GM23338 (cell line): ENCODE measurements at regions not wholly inside any gene's neighbourhood (a gene's known extent, or its start where the extent isn't known, plus 50 kb on each side); places are given as distances from the start of the nearest gene placed in this dataset.

Experiments used
- ATAC-seq: fragments of 200-7000 bp; cut with Tn5 transposase; 3 replicates; pipeline ENCODE4 v1.9.1; 2020
- DNase-seq: peaks from one replicate; pipeline ENCODE4 v3.0.0-alpha.2; 2015; ENCODE audit warnings: low spot score
- H2AFZ ChIP-seq: fragments of 200-600 bp; sonication (generic); 2 replicates; pipeline ENCODE4 v1.8.0; 2016; ENCODE audit warnings: antibody characterized with exemption, mild to moderate bottlenecking, moderate library complexity
- H3F3A ChIP-seq: fragments of 200-600 bp; sonication (generic); replicated peaks from 2 replicates; pipeline ENCODE4 v1.8.0; 2017; ENCODE audit warnings: antibody characterized with exemption, mixed run types, low read depth
- H3K27ac ChIP-seq: fragments of 200-600 bp; sonication (generic); 2 replicates; pipeline ENCODE4 v1.6.1; 2016; ENCODE audit warnings: low read depth
- H3K27me3 ChIP-seq: fragments of 200-600 bp; sonication (generic); 2 replicates; pipeline ENCODE4 v1.8.0; 2016; ENCODE audit warnings: mild to moderate bottlenecking, mixed run types, moderate library complexity; ENCODE audit not compliant: insufficient read depth
- H3K36me3 ChIP-seq: fragments of 200-600 bp; sonication (generic); 2 replicates; pipeline ENCODE4 v1.8.0; 2016; ENCODE audit warnings: mild to moderate bottlenecking; ENCODE audit not compliant: insufficient read depth
- H3K4me1 ChIP-seq: fragments of 200-600 bp; sonication (generic); 2 replicates; pipeline ENCODE4 v1.8.0; 2016; ENCODE audit warnings: mild to moderate bottlenecking, moderate library complexity; ENCODE audit not compliant: insufficient read depth
- H3K4me2 ChIP-seq: fragments of 200-600 bp; sonication (generic); 2 replicates; pipeline ENCODE4 v1.7.1; 2017; ENCODE audit warnings: mixed run types
- H3K4me3 ChIP-seq: fragments of 200-600 bp; sonication (generic); 2 replicates; pipeline ENCODE4 v1.6.1; 2016; ENCODE audit warnings: mixed run types
- H3K79me2 ChIP-seq: fragments of 200-600 bp; sonication (generic); replicated peaks from 2 replicates; pipeline ENCODE4 v1.8.0; 2017; ENCODE audit warnings: mild to moderate bottlenecking; ENCODE audit not compliant: insufficient read depth
- H3K9me2 ChIP-seq: fragments of 200-600 bp; sonication (generic); 2 replicates; pipeline ENCODE4 v1.8.0; 2017; ENCODE audit not compliant: insufficient read depth
- H4K20me1 ChIP-seq: fragments of 200-600 bp; sonication (generic); replicated peaks from 2 replicates; pipeline ENCODE4 v1.8.0; 2017; ENCODE audit warnings: mild to moderate bottlenecking; ENCODE audit not compliant: insufficient read depth
- H3K27ac Mint-ChIP-seq: 2 replicates; pipeline ENCODE4 v1.8.0; 2020; ENCODE audit warnings: inconsistent platforms, mild to moderate bottlenecking, moderate library complexity, mixed read lengths
- H3K27me3 Mint-ChIP-seq: 3 replicates; pipeline ENCODE4 v1.8.0; 2022; ENCODE audit warnings: low read depth, mild to moderate bottlenecking, moderate library complexity, mixed read lengths, inconsistent platforms; ENCODE audit not compliant: insufficient read depth, poor library complexity
- H3K36me3 Mint-ChIP-seq: 3 replicates; pipeline ENCODE4 v1.8.0; 2021; ENCODE audit warnings: low read depth, mild to moderate bottlenecking, inconsistent platforms, moderate library complexity, mixed read lengths
- H3K4me1 Mint-ChIP-seq: 3 replicates; pipeline ENCODE4 v1.8.0; 2020; ENCODE audit warnings: mild to moderate bottlenecking, inconsistent platforms, mixed read lengths
- H3K4me3 Mint-ChIP-seq: 3 replicates; pipeline ENCODE4 v1.8.0; 2021; ENCODE audit warnings: moderate library complexity, mild to moderate bottlenecking, inconsistent platforms, mixed read lengths
- H3K9me3 Mint-ChIP-seq: 3 replicates; pipeline ENCODE4 v1.8.0; 2020; ENCODE audit warnings: moderate library complexity, mild to moderate bottlenecking, inconsistent platforms, mixed read lengths
- EZH2 ChIP-seq: fragments of 200-600 bp; sonication (generic); IDR thresholded peaks from one replicate; pipeline ENCODE4 v1.8.0; 2017; ENCODE audit warnings: antibody characterized with exemption, mild to moderate bottlenecking, low read depth; ENCODE audit not compliant: unreplicated experiment
- EZH2phosphoT487 ChIP-seq: fragments of 200-600 bp; sonication (generic); IDR thresholded peaks from one replicate; pipeline ENCODE4 v1.8.1; 2018; ENCODE audit warnings: antibody characterized with exemption; ENCODE audit not compliant: unreplicated experiment
- JUNB ChIP-seq: IDR thresholded peaks from one replicate; pipeline ENCODE4 v1.6.1; 2016; ENCODE audit warnings: antibody characterized with exemption; ENCODE audit not compliant: unreplicated experiment
- NANOG ChIP-seq: IDR thresholded peaks from 2 replicates; pipeline ENCODE4 v1.6.1; 2016; ENCODE audit warnings: antibody characterized with exemption, borderline replicate concordance
- STAT1 ChIP-seq: IDR thresholded peaks from one replicate; pipeline ENCODE4 v1.6.1; 2016; ENCODE audit warnings: antibody characterized with exemption; ENCODE audit not compliant: unreplicated experiment
- ZNF114 ChIP-seq: fragments of 250-450 bp; sonication (Bioruptor Pico); IDR thresholded peaks from 2 replicates; pipeline ENCODE4 v1.5.0; 2020; ENCODE audit warnings: mild to moderate bottlenecking, moderate library complexity
- ZNF331 ChIP-seq: fragments of 250-450 bp; sonication (Bioruptor Pico); IDR thresholded peaks from 2 replicates; pipeline ENCODE4 v1.5.0; 2020; ENCODE audit warnings: low read depth, mild to moderate bottlenecking, moderate library complexity
- TF ChIP-seq, protein P1 (sequence below): IDR thresholded peaks from 2 replicates; pipeline ENCODE4 v1.6.1; 2016; ENCODE audit warnings: antibody characterized with exemption
- TF ChIP-seq, protein P2 (sequence below), 2 experiments: fragments of 200-600 bp in 1 of 2; sonication (generic) in 1 of 2; conservative IDR thresholded peaks; 2 replicates each; pipeline versions ENCODE4 v1.5.1 to v1.6.1; 2016 to 2017; ENCODE audit warnings: antibody characterized with exemption in 2 of 2, low read depth in 2 of 2, mild to moderate bottlenecking in 2 of 2, moderate library complexity in 1 of 2
- TF ChIP-seq, protein P3 (sequence below): fragments of 250-450 bp; sonication (Bioruptor Pico); IDR thresholded peaks from 2 replicates; pipeline ENCODE4 v1.5.0; 2020; ENCODE audit warnings: mild to moderate bottlenecking, moderate library complexity
- TF ChIP-seq, protein P4 (sequence below): IDR thresholded peaks from one replicate; pipeline ENCODE4 v1.6.1; 2018; ENCODE audit warnings: antibody characterized with exemption; ENCODE audit not compliant: unreplicated experiment

DNA sequence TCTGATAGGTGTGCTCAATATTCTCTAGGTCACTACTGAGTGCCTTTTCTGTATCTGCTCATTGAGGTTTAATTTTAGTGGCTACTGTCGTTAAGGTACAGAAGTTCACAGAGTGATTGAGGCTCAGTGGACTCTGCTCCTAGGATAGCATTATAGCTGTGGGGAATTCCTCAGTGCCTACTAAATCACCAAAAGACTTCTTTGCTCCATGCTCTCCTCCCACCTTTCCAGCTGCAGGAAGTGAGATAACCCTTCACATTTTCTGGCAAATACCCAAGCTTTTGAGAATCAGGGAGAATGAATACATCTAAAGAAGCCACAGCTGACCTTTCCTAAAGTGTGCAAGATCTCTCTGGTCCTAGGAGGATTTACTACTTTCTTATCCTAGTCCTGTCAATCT, 95.2 kb upstream of the FSIP2 start:
- no peak overlapping the region for H3K4me3 Mint-ChIP-seq
- Histone ChIP-seq H3K4me1 (peaks cover 10% of the 10 kb centered on the region; the same call in 1 of the 2 replicates), H3F3A (no peaks in the 10 kb centered on the region), H3K9me2 (no peaks in the 10 kb centered on the region), H3K4me2 (no peak overlapping the region), H3K36me3 (no peaks in the 10 kb centered on the region), H3K27me3 (no peaks in the 10 kb centered on the region), H3K27ac (no peak overlapping the region), H3K4me3 (no peak overlapping the region), H3K79me2 (no peaks in the 10 kb centered on the region), H4K20me1 (no peaks in the 10 kb centered on the region), H2AFZ (no peak overlapping the region)
- H3K27ac Mint-ChIP-seq, result no peak overlapping the region
- no peaks in the 10 kb centered on the region for H3K9me3 Mint-ChIP-seq
- no peak for DNase-seq
- peaks cover 8% of the 10 kb centered on the region; the same call in 2 of the 3 replicates for H3K4me1 Mint-ChIP-seq
- TF ChIP-seq EZH2, result no peak
- no peak for TF ChIP-seq STAT1
- TF ChIP-seq NANOG, result no peak
- TF ChIP-seq ZNF114 (CRISPR knock-in tag), result no peak
- no peak for TF ChIP-seq EZH2phosphoT487
- TF ChIP-seq, protein P1, sequence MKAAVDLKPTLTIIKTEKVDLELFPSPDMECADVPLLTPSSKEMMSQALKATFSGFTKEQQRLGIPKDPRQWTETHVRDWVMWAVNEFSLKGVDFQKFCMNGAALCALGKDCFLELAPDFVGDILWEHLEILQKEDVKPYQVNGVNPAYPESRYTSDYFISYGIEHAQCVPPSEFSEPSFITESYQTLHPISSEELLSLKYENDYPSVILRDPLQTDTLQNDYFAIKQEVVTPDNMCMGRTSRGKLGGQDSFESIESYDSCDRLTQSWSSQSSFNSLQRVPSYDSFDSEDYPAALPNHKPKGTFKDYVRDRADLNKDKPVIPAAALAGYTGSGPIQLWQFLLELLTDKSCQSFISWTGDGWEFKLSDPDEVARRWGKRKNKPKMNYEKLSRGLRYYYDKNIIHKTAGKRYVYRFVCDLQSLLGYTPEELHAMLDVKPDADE, result no peak
- TF ChIP-seq, protein P2, sequence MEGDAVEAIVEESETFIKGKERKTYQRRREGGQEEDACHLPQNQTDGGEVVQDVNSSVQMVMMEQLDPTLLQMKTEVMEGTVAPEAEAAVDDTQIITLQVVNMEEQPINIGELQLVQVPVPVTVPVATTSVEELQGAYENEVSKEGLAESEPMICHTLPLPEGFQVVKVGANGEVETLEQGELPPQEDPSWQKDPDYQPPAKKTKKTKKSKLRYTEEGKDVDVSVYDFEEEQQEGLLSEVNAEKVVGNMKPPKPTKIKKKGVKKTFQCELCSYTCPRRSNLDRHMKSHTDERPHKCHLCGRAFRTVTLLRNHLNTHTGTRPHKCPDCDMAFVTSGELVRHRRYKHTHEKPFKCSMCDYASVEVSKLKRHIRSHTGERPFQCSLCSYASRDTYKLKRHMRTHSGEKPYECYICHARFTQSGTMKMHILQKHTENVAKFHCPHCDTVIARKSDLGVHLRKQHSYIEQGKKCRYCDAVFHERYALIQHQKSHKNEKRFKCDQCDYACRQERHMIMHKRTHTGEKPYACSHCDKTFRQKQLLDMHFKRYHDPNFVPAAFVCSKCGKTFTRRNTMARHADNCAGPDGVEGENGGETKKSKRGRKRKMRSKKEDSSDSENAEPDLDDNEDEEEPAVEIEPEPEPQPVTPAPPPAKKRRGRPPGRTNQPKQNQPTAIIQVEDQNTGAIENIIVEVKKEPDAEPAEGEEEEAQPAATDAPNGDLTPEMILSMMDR (conservative IDR thresholded peaks at IDR 0.05; ENCODE audit: low read depth in 2 of 2), result no peak
- TF ChIP-seq, protein P3, sequence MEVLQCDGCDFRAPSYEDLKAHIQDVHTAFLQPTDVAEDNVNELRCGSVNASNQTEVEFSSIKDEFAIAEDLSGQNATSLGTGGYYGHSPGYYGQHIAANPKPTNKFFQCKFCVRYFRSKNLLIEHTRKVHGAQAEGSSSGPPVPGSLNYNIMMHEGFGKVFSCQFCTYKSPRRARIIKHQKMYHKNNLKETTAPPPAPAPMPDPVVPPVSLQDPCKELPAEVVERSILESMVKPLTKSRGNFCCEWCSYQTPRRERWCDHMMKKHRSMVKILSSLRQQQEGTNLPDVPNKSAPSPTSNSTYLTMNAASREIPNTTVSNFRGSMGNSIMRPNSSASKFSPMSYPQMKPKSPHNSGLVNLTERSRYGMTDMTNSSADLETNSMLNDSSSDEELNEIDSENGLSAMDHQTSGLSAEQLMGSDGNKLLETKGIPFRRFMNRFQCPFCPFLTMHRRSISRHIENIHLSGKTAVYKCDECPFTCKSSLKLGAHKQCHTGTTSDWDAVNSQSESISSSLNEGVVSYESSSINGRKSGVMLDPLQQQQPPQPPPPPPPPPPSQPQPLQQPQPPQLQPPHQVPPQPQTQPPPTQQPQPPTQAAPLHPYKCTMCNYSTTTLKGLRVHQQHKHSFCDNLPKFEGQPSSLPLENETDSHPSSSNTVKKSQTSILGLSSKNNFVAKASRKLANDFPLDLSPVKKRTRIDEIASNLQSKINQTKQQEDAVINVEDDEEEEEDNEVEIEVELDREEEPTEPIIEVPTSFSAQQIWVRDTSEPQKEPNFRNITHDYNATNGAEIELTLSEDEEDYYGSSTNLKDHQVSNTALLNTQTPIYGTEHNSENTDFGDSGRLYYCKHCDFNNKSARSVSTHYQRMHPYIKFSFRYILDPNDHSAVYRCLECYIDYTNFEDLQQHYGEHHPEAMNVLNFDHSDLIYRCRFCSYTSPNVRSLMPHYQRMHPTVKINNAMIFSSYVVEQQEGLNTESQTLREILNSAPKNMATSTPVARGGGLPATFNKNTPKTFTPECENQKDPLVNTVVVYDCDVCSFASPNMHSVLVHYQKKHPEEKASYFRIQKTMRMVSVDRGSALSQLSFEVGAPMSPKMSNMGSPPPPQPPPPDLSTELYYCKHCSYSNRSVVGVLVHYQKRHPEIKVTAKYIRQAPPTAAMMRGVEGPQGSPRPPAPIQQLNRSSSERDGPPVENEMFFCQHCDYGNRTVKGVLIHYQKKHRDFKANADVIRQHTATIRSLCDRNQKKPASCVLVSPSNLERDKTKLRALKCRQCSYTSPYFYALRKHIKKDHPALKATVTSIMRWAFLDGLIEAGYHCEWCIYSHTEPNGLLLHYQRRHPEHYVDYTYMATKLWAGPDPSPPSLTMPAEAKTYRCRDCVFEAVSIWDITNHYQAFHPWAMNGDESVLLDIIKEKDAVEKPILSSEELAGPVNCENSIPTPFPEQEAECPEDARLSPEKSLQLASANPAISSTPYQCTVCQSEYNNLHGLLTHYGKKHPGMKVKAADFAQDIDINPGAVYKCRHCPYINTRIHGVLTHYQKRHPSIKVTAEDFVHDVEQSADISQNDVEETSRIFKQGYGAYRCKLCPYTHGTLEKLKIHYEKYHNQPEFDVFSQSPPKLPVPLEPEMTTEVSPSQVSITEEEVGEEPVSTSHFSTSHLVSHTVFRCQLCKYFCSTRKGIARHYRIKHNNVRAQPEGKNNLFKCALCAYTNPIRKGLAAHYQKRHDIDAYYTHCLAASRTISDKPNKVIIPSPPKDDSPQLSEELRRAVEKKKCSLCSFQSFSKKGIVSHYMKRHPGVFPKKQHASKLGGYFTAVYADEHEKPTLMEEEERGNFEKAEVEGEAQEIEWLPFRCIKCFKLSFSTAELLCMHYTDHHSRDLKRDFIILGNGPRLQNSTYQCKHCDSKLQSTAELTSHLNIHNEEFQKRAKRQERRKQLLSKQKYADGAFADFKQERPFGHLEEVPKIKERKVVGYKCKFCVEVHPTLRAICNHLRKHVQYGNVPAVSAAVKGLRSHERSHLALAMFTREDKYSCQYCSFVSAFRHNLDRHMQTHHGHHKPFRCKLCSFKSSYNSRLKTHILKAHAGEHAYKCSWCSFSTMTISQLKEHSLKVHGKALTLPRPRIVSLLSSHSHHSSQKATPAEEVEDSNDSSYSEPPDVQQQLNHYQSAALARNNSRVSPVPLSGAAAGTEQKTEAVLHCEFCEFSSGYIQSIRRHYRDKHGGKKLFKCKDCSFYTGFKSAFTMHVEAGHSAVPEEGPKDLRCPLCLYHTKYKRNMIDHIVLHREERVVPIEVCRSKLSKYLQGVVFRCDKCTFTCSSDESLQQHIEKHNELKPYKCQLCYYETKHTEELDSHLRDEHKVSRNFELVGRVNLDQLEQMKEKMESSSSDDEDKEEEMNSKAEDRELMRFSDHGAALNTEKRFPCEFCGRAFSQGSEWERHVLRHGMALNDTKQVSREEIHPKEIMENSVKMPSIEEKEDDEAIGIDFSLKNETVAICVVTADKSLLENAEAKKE (CRISPR knock-in tag), result no peak
- TF ChIP-seq, protein P4, sequence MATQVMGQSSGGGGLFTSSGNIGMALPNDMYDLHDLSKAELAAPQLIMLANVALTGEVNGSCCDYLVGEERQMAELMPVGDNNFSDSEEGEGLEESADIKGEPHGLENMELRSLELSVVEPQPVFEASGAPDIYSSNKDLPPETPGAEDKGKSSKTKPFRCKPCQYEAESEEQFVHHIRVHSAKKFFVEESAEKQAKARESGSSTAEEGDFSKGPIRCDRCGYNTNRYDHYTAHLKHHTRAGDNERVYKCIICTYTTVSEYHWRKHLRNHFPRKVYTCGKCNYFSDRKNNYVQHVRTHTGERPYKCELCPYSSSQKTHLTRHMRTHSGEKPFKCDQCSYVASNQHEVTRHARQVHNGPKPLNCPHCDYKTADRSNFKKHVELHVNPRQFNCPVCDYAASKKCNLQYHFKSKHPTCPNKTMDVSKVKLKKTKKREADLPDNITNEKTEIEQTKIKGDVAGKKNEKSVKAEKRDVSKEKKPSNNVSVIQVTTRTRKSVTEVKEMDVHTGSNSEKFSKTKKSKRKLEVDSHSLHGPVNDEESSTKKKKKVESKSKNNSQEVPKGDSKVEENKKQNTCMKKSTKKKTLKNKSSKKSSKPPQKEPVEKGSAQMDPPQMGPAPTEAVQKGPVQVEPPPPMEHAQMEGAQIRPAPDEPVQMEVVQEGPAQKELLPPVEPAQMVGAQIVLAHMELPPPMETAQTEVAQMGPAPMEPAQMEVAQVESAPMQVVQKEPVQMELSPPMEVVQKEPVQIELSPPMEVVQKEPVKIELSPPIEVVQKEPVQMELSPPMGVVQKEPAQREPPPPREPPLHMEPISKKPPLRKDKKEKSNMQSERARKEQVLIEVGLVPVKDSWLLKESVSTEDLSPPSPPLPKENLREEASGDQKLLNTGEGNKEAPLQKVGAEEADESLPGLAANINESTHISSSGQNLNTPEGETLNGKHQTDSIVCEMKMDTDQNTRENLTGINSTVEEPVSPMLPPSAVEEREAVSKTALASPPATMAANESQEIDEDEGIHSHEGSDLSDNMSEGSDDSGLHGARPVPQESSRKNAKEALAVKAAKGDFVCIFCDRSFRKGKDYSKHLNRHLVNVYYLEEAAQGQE, result no peak
- TF ChIP-seq JUNB, result no peak
- no peak for TF ChIP-seq ZNF331
- no peaks in the 10 kb centered on the region for H3K27me3 Mint-ChIP-seq
- ATAC-seq, result no peak
- no peaks in the 10 kb centered on the region for H3K36me3 Mint-ChIP-seq
